CD14-positive monocyte (primary cell): ENCODE measurements at regions not wholly inside any gene's neighbourhood (a gene's known extent, or its start where the extent isn't known, plus 50 kb on each side); places are given as distances from the start of the nearest gene placed in this dataset.

ENCODE experiments used
- DNase-seq, 3 donors: peaks; one replicate each; pipeline ENCODE4 v3.0.0-alpha.2; 2011 to 2022
- H2AFZ ChIP-seq: 2 replicates; pipeline ENCODE4 v1.6.0; 2012; ENCODE audit warnings: mild to moderate bottlenecking, low read depth, low read length, inconsistent platforms; ENCODE audit not compliant: insufficient read depth, poor library complexity, severe bottlenecking
- H3K27ac ChIP-seq, 2 donors: 1 replicate in 1 of 2; 2 replicates in 1 of 2; pipeline ENCODE4 v1.5.1; 2012 to 2013; ENCODE audit warnings: low read length in 2 of 2, control low read depth in 1 of 2, inconsistent platforms in 1 of 2, low read depth in 1 of 2, mild to moderate bottlenecking in 1 of 2
- H3K27me3 ChIP-seq, 2 donors: one replicate each; pipeline versions ENCODE4 v1.6.0 to v1.6.1; 2011 to 2013; ENCODE audit warnings: low read length in 2 of 2; ENCODE audit not compliant: control insufficient read depth in 2 of 2, insufficient read depth in 2 of 2
- H3K36me3 ChIP-seq, 2 donors: replicated peaks in 1 of 2; 1 replicate in 1 of 2; 2 replicates in 1 of 2; pipeline versions ENCODE4 v1.5.1 to v1.6.1; 2012 to 2013; ENCODE audit warnings: low read length in 2 of 2, control low read depth in 1 of 2, inconsistent platforms in 1 of 2, mild to moderate bottlenecking in 1 of 2; ENCODE audit not compliant: insufficient read depth in 2 of 2, control insufficient read depth in 1 of 2
- H3K4me1 ChIP-seq, 2 donors: 1 replicate in 1 of 2; 2 replicates in 1 of 2; pipeline versions ENCODE4 v1.5.1 to v1.6.1; 2012 to 2013; ENCODE audit warnings: low read length in 2 of 2, control low read depth in 1 of 2, inconsistent platforms in 1 of 2, mild to moderate bottlenecking in 1 of 2, moderate library complexity in 1 of 2; ENCODE audit not compliant: insufficient read depth in 2 of 2, control insufficient read depth in 1 of 2
- H3K4me2 ChIP-seq: replicated peaks from 2 replicates; pipeline ENCODE3; 2012; ENCODE audit warnings: low read length, moderate library complexity, mild to moderate bottlenecking; ENCODE audit not compliant: poor library complexity, severe bottlenecking; ENCODE audit errors: extremely low read depth
- H3K4me3 ChIP-seq, 3 experiments: fragments of 200-600 bp in 1 of 3; sonication (generic) in 1 of 3; replicated peaks in 1 of 3; 1 replicate in 2 of 3; 2 replicates in 1 of 3; pipeline ENCODE4 v1.5.1; 2011 to 2013; ENCODE audit warnings: low read length in 3 of 3, mild to moderate bottlenecking in 3 of 3, control low read depth in 2 of 3, low read depth in 2 of 3, inconsistent platforms in 1 of 3, moderate library complexity in 1 of 3
- H3K79me2 ChIP-seq: 2 replicates; pipeline ENCODE4 v1.6.0; 2012; ENCODE audit warnings: mild to moderate bottlenecking, control low read depth, inconsistent platforms, low read length, moderate library complexity; ENCODE audit not compliant: insufficient read depth
- H3K9ac ChIP-seq: 2 replicates; pipeline ENCODE4 v1.6.0; 2017; ENCODE audit warnings: low read length, mild to moderate bottlenecking; ENCODE audit not compliant: insufficient read depth, poor library complexity, severe bottlenecking
- H3K9me3 ChIP-seq, 2 donors: replicated peaks in 1 of 2; 1 replicate in 1 of 2; 2 replicates in 1 of 2; pipeline versions ENCODE4 v1.5.1 to v1.6.1; 2012 to 2013; ENCODE audit warnings: low read length in 2 of 2, control low read depth in 1 of 2; ENCODE audit not compliant: control insufficient read depth in 1 of 2, insufficient read depth in 1 of 2
- H4K20me1 ChIP-seq: 2 replicates; pipeline ENCODE4 v1.6.0; 2012; ENCODE audit warnings: mild to moderate bottlenecking, low read length, control low read depth, moderate library complexity; ENCODE audit not compliant: insufficient read depth
- H3K27ac Mint-ChIP-seq, 7 donors: one replicate each; pipeline ENCODE4 v1.8.0; 2020; ENCODE audit warnings: mild to moderate bottlenecking in 7 of 7, mixed read lengths in 7 of 7, moderate library complexity in 6 of 7, inconsistent platforms in 2 of 7
- H3K27me3 Mint-ChIP-seq, 3 donors: one replicate each; pipeline ENCODE4 v1.8.0; 2021 to 2022; ENCODE audit warnings: low read depth in 3 of 3, mild to moderate bottlenecking in 3 of 3, mixed read lengths in 3 of 3, moderate library complexity in 3 of 3, inconsistent platforms in 1 of 3
- H3K36me3 Mint-ChIP-seq, 2 donors: one replicate each; pipeline ENCODE4 v1.8.0; 2020; ENCODE audit warnings: mixed read lengths in 2 of 2, inconsistent platforms in 1 of 2, mild to moderate bottlenecking in 1 of 2
- H3K4me1 Mint-ChIP-seq: one replicate; pipeline ENCODE4 v1.8.0; 2020; ENCODE audit warnings: mild to moderate bottlenecking, mixed read lengths
- H3K4me3 Mint-ChIP-seq, 2 donors: one replicate each; pipeline ENCODE4 v1.8.0; 2020; ENCODE audit warnings: mild to moderate bottlenecking in 2 of 2, mixed read lengths in 2 of 2, moderate library complexity in 1 of 2
- H3K9me3 Mint-ChIP-seq, 7 donors: one replicate each; pipeline ENCODE4 v1.8.0; 2020 to 2022; ENCODE audit warnings: mixed read lengths in 7 of 7, mild to moderate bottlenecking in 6 of 7, moderate library complexity in 6 of 7, inconsistent platforms in 2 of 7
- CTCF ChIP-seq: fragments of 200-600 bp; IDR thresholded peaks from one replicate; pipeline ENCODE4 v1.8.0; 2022; ENCODE audit warnings: antibody characterized with exemption, mild to moderate bottlenecking
- WGBS: methylation state at CpG from one replicate; pipeline ENCODE4 v1.1.5; 2013; ENCODE audit warnings: missing lambda C conversion rate; ENCODE audit not compliant: insufficient coverage; 5-methylcytosine and 5-hydroxymethylcytosine counted together
- intact Hi-C, 2 donors: fragments of 100-400 bp; cut with micrococcal nuclease; formaldehyde crosslinking; loops; one replicate each; pipeline versions ENCODE4 v1.15.0 to v1.15.1; 2023

- intact Hi-C loops = no loop called here
- no peaks in the 10 kb centered on the region for H3K79me2 ChIP-seq
- H2AFZ ChIP-seq = no peak overlapping the region
- no peaks in the 10 kb centered on the region for H4K20me1 ChIP-seq
- no peak overlapping the region for H3K9ac ChIP-seq
- no peak for TF ChIP-seq CTCF
- H3K36me3 ChIP-seq = no peaks in the 10 kb centered on the region
- Mint-ChIP-seq H3K4me1 (peaks cover 2% of the 10 kb centered on the region), H3K27me3 (no peaks in the 10 kb centered on the region), H3K36me3 (no peaks in the 10 kb centered on the region), H3K27ac (no peak overlapping the region), H3K4me3 (no peak overlapping the region), H3K9me3 (peaks cover 0 to 2% (median 0%) of the 10 kb centered on the region in 7 donors)
- H3K27ac ChIP-seq = no peak overlapping the region
- WGBS = 93% methylated on average over 2 of the region's 4 CpGs
- H3K27me3 ChIP-seq = no peaks in the 10 kb centered on the region
- no peaks in the 10 kb centered on the region for H3K9me3 ChIP-seq
- H3K4me2 ChIP-seq = no peak overlapping the region
- no peak for DNase-seq
- H3K4me3 ChIP-seq = no peak overlapping the region
- H3K4me1 ChIP-seq = no peaks in the 10 kb centered on the region
Measured at GRCh38 chr20:11162026-11162775, 488.4 kb upstream of the JAG1 start.

- H3K36me3 Mint-ChIP-seq = no peaks in the 10 kb centered on the region
- peaks cover 0 to 3% (median 1%) of the 10 kb centered on the region in 3 donors for H3K27me3 Mint-ChIP-seq
- H3K4me3 Mint-ChIP-seq = no peak overlapping the region
- H2AFZ ChIP-seq = no peak overlapping the region
- no peak for DNase-seq
- WGBS = no CpG with 5 or more reads among the region's 1 CpG
- no peak overlapping the region for H3K27ac ChIP-seq
- H3K36me3 ChIP-seq = no peaks in the 10 kb centered on the region
- TF ChIP-seq CTCF = no peak
- no peaks in the 10 kb centered on the region for H3K9me3 ChIP-seq
- no peak overlapping the region for H3K27ac Mint-ChIP-seq
- H3K4me2 ChIP-seq = no peak overlapping the region
- intact Hi-C loops = no loop called here
- peaks cover 8% of the 10 kb centered on the region for H3K4me1 Mint-ChIP-seq
- H3K27me3 ChIP-seq = no peaks in the 10 kb centered on the region
- H3K4me1 ChIP-seq = no peaks in the 10 kb centered on the region
- H3K79me2 ChIP-seq = no peaks in the 10 kb centered on the region
- H3K9ac ChIP-seq = no peak overlapping the region
- no peaks in the 10 kb centered on the region for H4K20me1 ChIP-seq
- no peak overlapping the region for H3K4me3 ChIP-seq
- peaks cover 0 to 3% (median 0%) of the 10 kb centered on the region in 7 donors for H3K9me3 Mint-ChIP-seq
Measured at GRCh38 chr20:11165789-11166188, 492.0 kb upstream of the JAG1 start.
